ENCODE measurements at regions not wholly inside any gene's neighbourhood (a gene's known extent, or its start where the extent isn't known, plus 50 kb on each side); places are given as distances from the start of the nearest gene placed in this dataset.
"Not testable (repeated sequence)": the region's sequence is repeated elsewhere in the genome, so short reads cannot be mapped to it uniquely, and the experiment has no call there.

- not testable (repeated sequence) for DNase-seq
Observed at GRCh38 chr7:142495301-142495700, 237.4 kb upstream of the PRSS58 start.

GRCh38 chr7:142494021-142494420, 236.2 kb upstream of the PRSS58 start:
- DNase-seq: no peak

GRCh38 chr7:142488842-142489241, 231.0 kb upstream of the PRSS58 start:
- DNase-seq: no peak

- no peak for DNase-seq
Observed at GRCh38 chr7:142488036-142488633, 230.3 kb upstream of the PRSS58 start.

- DNase-seq: not testable (repeated sequence)
Observed at GRCh38 chr7:142487565-142487964, 229.7 kb upstream of the PRSS58 start.

- no peak for DNase-seq
Observed at GRCh38 chr7:142487124-142487523, 229.3 kb upstream of the PRSS58 start.

- DNase-seq: no peak
Observed at GRCh38 chr7:142485617-142486226, 227.9 kb upstream of the PRSS58 start.

GRCh38 chr7:142483659-142484317, 225.9 kb upstream of the PRSS58 start:
- no peak for DNase-seq

- no peak for DNase-seq
Observed at GRCh38 chr7:142482891-142483658, 225.2 kb upstream of the PRSS58 start.

- no peak for DNase-seq
Observed at GRCh38 chr7:142481548-142481947, 223.7 kb upstream of the PRSS58 start.

GRCh38 chr7:142478479-142479220, 220.8 kb upstream of the PRSS58 start:
- DNase-seq: no peak

GRCh38 chr7:142477801-142478200, 219.9 kb upstream of the PRSS58 start:
- not testable (repeated sequence) for DNase-seq

GRCh38 chr7:142477079-142477651, 219.3 kb upstream of the PRSS58 start:
- no peak for DNase-seq

- DNase-seq: no peak
Observed at GRCh38 chr7:142476077-142476476, 218.2 kb upstream of the PRSS58 start.

GRCh38 chr7:142471820-142472219, 214.0 kb upstream of the PRSS58 start:
- DNase-seq: no peak

GRCh38 chr7:142470544-142470830, 212.6 kb upstream of the PRSS58 start:
- no peak for DNase-seq

- DNase-seq: no peak
Observed at GRCh38 chr7:142469696-142470543, 212.1 kb upstream of the PRSS58 start.

- no peak for DNase-seq
Observed at GRCh38 chr7:142468871-142469665, 211.2 kb upstream of the PRSS58 start.

- not testable (repeated sequence) for DNase-seq
Observed at GRCh38 chr7:142467056-142467655, 209.3 kb upstream of the PRSS58 start.

GRCh38 chr7:142463401-142463850, 205.6 kb upstream of the PRSS58 start:
- DNase-seq: no peak

All from SIG-M5 (cell line).